ENCODE measurements at regions not wholly inside any gene's neighbourhood (a gene's known extent, or its start where the extent isn't known, plus 50 kb on each side); places are given as distances from the start of the nearest gene placed in this dataset.
"Not testable (repeated sequence)": the region's sequence is repeated elsewhere in the genome, so short reads cannot be mapped to it uniquely, and the experiment has no call there.

DNA sequence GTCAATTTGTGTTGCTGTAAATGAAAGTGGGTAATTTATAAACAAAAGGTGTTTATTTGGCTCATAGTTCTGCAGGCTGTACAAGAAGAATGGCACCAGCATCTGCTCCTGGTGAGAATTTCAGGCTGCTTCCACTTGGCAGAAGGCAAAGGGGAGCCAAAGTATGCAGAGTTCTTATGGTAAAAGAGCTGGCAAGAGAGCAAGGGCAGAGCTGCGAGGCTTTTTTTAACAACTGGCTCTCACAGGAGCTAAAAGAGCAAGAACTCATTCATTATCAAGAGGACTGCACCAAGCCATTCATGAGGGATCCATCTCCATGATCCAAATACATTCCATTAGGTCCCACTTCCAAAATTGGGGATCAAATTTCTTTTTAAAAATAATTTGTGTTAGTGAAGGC is 1712.7 kb downstream of the SLITRK5 start:
- intact Hi-C loops (cut with DNase I) = no loop called here
- no peaks in the 10 kb centered on the region for H3K9me3 ChIP-seq
- WGBS, 2 donors = 27 to 45% methylated on average over 1 of the region's 1 CpG
- no peaks in the 10 kb centered on the region for H3K27me3 ChIP-seq
- no peak overlapping the region for H3K27ac ChIP-seq
- no peak overlapping the region for H3K4me3 ChIP-seq (replicated peaks in 1 of 3)
- TF ChIP-seq, protein P1, sequence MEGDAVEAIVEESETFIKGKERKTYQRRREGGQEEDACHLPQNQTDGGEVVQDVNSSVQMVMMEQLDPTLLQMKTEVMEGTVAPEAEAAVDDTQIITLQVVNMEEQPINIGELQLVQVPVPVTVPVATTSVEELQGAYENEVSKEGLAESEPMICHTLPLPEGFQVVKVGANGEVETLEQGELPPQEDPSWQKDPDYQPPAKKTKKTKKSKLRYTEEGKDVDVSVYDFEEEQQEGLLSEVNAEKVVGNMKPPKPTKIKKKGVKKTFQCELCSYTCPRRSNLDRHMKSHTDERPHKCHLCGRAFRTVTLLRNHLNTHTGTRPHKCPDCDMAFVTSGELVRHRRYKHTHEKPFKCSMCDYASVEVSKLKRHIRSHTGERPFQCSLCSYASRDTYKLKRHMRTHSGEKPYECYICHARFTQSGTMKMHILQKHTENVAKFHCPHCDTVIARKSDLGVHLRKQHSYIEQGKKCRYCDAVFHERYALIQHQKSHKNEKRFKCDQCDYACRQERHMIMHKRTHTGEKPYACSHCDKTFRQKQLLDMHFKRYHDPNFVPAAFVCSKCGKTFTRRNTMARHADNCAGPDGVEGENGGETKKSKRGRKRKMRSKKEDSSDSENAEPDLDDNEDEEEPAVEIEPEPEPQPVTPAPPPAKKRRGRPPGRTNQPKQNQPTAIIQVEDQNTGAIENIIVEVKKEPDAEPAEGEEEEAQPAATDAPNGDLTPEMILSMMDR (IDR thresholded peaks at IDR 0.05) = no peak
- no peak for TF ChIP-seq POLR2A (IDR thresholded peaks at IDR 0.05)
- no peaks in the 10 kb centered on the region for H3K36me3 ChIP-seq
- peak in 1 of 2 donors; percentile 21 for DNase-seq
- no peaks in the 10 kb centered on the region for H3K4me1 ChIP-seq

DNA sequence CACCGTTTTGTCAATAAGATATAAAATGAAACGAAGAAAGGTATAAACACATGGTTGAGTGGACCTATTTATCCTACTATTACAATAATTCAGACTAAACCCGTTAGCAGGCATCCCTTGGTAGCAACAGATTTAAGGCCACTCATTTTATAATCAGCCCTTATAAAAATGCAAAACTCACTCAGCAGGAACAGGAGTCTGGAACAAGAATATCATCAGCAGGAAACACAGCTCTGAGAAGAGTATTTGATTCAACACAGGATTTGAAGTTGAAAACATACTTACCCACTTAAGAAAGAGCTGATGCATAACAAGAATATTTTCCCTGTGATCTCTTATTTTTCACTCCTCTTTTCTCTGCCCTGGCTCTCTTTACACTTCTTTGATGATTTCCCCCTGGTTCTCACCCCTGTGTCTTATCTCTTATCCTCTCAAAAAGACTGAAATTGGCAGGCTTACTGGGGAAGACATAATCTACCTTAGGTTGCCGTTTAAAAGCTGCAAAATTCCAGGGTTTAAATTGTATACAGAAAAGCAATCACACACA is 1722.7 kb downstream of the SLITRK5 start:
- Histone ChIP-seq H3K27ac (peak overlapping the region; percentile 25 to 84 (median 54)), H3K9me3 (no peaks in the 10 kb centered on the region), H3K36me3 (no peaks in the 10 kb centered on the region), H3K4me1 (peaks cover 4 to 6% of the 10 kb centered on the region in 2 donors), H3K4me3 (replicated peaks in 1 of 3) (no peak overlapping the region), H3K27me3 (no peaks in the 10 kb centered on the region)
- intact Hi-C loops (cut with DNase I) = no loop called here
- WGBS, 2 donors = 29 to 36% methylated on average over 4 of the region's 4 CpGs
- TF ChIP-seq, protein P1 (IDR thresholded peaks at IDR 0.05) = no peak
- no peak for TF ChIP-seq POLR2A (IDR thresholded peaks at IDR 0.05)
- DNase-seq = no peak

DNA sequence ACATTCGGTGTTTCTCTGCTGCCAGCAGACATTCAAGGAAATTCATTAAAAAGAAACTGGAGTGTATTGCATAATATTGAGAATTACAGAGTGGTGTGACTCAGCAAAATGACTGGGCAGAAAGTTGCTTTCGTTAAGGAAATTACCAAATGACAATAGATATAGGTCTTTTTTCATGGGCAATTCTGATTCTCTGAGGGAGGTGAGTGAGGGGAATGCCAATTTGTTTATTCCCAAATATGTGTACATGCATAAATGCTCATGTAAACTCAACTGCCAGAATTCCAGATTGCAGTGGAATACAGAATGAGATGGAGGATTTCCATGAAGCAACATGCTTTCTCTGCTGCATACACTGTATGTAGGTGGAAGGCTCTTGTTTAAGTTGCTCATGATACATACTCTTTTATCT is 1730.1 kb downstream of the SLITRK5 start:
- H3K36me3 ChIP-seq = no peaks in the 10 kb centered on the region
- H3K27ac ChIP-seq = peak overlapping the region; percentile 17 to 46 (median 46)
- no peak for DNase-seq
- H3K27me3 ChIP-seq = no peaks in the 10 kb centered on the region
- peaks cover 8 to 16% of the 10 kb centered on the region in 2 donors for H3K4me1 ChIP-seq
- no peaks in the 10 kb centered on the region for H3K9me3 ChIP-seq
- peak in 1 of 2 donors; percentile 7 for TF ChIP-seq POLR2A (IDR thresholded peaks at IDR 0.05)
- TF ChIP-seq, protein P1 (IDR thresholded peaks at IDR 0.05) = no peak
- WGBS, 2 donors = 5 to 11% methylated on average over 2 of the region's 2 CpGs
- H3K4me3 ChIP-seq (replicated peaks in 1 of 3) = no peak overlapping the region
- intact Hi-C loops (cut with DNase I) = no loop called here

DNA sequence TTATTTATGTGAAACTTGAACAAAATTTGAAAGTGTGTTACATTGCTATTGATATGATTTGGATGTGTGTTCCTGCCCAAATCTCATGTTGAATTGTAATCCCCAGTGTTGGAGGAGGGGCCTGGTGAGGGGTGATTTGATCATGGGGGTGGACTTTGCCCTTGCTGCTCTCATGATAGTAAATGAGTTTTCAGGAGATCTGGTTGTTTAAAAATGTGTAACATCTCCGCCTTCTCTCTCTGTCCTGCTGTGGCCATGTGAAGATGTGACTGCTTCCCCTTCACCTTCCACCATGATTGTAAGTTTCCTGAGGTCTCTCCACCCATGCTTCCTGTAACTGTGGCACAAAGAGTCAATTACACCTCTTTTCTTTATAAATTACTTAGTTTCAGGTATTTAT is 1731.0 kb downstream of the SLITRK5 start:
- H3K27ac ChIP-seq = no peak overlapping the region
- no peaks in the 10 kb centered on the region for H3K27me3 ChIP-seq
- no peaks in the 10 kb centered on the region for H3K9me3 ChIP-seq
- H3K4me1 ChIP-seq = peaks cover 8 to 16% of the 10 kb centered on the region in 2 donors
- TF ChIP-seq POLR2A (IDR thresholded peaks at IDR 0.05) = no peak
- TF ChIP-seq, protein P1 (IDR thresholded peaks at IDR 0.05) = no peak
- intact Hi-C loops (cut with DNase I) = no loop called here
- WGBS, 2 donors = 100% methylated on average over 1 of the region's 1 CpG
- DNase-seq = no peak
- H3K4me3 ChIP-seq (replicated peaks in 1 of 3) = no peak overlapping the region
- no peaks in the 10 kb centered on the region for H3K36me3 ChIP-seq

DNA sequence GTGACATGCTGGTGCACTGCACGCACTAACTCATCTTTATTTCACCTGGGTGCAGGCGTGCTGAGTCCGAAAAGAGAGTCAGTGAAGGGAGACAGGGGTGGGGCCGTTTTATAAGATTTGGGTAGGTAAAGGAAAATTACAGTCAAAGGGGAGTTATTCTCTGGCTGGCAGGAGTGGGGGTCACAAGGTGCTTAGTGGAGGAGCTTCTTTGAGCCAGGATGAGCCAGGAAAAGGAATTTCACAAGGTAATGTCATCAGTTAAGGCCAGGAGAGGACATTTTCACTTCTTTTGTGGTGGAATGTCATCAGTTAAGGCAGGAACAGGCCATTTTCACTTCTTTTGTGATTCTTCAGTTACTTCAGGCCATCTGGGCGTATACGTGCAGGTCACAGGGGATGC is 1734.9 kb downstream of the SLITRK5 start:
- DNase-seq; intact Hi-C loops (cut with DNase I); H3K27ac ChIP-seq; H3K36me3 ChIP-seq; H3K4me1 ChIP-seq; H3K27me3 ChIP-seq; H3K9me3 ChIP-seq; H3K4me3 ChIP-seq (replicated peaks in 1 of 3): not testable (repeated sequence)
- WGBS, 2 donors = 95 to 97% methylated on average over 6 of the region's 6 CpGs

All from thyroid gland (tissue), 4 donors.